ENCODE measurements at regions not wholly inside any gene's neighbourhood (a gene's known extent, or its start where the extent isn't known, plus 50 kb on each side); places are given as distances from the start of the nearest gene placed in this dataset.

GRCh38 chr9:91075279-91075678, 273.7 kb downstream of the SYK start:
- no peaks in the 10 kb centered on the region for H3K36me3 ChIP-seq (ENCODE audit: control insufficient read depth, insufficient read depth, low read length)
- peak; percentile 43 for FAIRE-seq
- TF ChIP-seq, protein P1, sequence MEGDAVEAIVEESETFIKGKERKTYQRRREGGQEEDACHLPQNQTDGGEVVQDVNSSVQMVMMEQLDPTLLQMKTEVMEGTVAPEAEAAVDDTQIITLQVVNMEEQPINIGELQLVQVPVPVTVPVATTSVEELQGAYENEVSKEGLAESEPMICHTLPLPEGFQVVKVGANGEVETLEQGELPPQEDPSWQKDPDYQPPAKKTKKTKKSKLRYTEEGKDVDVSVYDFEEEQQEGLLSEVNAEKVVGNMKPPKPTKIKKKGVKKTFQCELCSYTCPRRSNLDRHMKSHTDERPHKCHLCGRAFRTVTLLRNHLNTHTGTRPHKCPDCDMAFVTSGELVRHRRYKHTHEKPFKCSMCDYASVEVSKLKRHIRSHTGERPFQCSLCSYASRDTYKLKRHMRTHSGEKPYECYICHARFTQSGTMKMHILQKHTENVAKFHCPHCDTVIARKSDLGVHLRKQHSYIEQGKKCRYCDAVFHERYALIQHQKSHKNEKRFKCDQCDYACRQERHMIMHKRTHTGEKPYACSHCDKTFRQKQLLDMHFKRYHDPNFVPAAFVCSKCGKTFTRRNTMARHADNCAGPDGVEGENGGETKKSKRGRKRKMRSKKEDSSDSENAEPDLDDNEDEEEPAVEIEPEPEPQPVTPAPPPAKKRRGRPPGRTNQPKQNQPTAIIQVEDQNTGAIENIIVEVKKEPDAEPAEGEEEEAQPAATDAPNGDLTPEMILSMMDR (IDR thresholded peaks at IDR 0.05; ENCODE audit: insufficient read depth, low read length, severe bottlenecking), result no peak

DNA sequence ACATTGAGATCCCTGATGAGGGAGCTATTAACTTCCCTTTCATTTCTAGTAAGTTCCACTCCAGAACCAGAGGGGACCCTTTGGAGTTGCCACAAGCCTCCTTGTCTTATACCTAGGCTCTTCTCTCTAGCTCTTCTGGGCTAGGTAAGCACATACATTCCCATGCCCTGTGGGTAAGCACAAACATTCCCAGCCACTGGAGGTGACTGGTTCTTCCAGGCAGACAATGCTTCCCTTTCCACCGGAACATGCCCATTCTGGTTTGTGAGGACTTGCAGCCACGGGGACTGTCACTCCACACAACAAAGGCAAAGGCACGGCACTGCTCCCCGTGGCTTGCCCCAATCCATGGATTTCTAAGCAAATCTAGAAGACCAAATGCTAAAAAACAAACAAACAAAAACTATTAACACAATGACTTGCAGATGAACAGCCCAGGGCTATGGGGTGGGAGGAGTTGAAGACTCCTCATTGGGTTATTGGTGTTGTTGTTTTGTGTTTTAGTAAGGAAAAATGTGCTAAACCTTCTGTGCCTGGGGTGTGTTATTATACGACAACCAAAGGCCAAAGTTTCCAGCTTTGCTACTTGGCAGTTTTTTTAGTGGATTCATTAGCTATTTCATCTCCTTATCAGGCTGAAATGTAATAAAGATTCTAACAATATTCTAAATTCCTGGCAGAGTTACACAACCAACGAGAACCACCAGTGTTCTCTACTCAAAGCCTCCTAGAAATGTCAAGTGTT, 276.2 kb downstream of the SYK start:
- no peaks in the 10 kb centered on the region for H3K36me3 ChIP-seq (ENCODE audit: control insufficient read depth, insufficient read depth, low read length)
- no peak overlapping the region for H3K4me3 ChIP-seq (ENCODE audit: low read depth, low read length)
- FAIRE-seq (no peak), DNase-seq (ENCODE audit: low read depth) (peak; percentile 53)
- no peaks in the 10 kb centered on the region for H3K27me3 ChIP-seq (ENCODE audit: control insufficient read depth, insufficient read depth, low read length)
- TF ChIP-seq, protein P1 (IDR thresholded peaks at IDR 0.05; ENCODE audit: insufficient read depth, low read length, severe bottlenecking), result no peak

More at GRCh38 chr9:91075279-91075678, 273.7 kb downstream of the SYK start:
- Histone ChIP-seq H3K27me3 (ENCODE audit: control insufficient read depth, insufficient read depth, low read length) (no peaks in the 10 kb centered on the region), H3K4me3 (ENCODE audit: low read depth, low read length) (no peak overlapping the region)
- no peak for DNase-seq (ENCODE audit: low read depth)

DNA sequence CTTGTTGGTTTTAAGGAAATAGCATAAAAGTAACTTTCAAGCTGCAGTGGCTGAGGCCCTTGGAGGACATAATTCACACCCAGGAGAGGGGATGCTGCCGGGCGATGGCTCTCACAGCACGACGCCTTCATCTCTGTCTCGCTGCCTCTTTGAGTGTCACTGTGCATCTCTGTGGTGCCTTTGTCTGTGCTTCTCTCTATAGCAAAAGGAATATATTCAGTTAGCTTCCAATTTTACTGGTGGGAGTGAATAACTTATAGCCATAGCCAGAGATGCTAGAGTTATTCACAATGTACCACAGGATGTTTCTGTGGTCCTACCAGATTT, 276.7 kb downstream of the SYK start:
- Histone ChIP-seq H3K4me3 (ENCODE audit: low read depth, low read length) (no peak overlapping the region), H3K27me3 (ENCODE audit: control insufficient read depth, insufficient read depth, low read length) (no peaks in the 10 kb centered on the region), H3K36me3 (ENCODE audit: control insufficient read depth, insufficient read depth, low read length) (no peaks in the 10 kb centered on the region)
- TF ChIP-seq, protein P1 (IDR thresholded peaks at IDR 0.05; ENCODE audit: insufficient read depth, low read length, severe bottlenecking), result no peak
- DNase-seq (ENCODE audit: low read depth), result no peak
- no peak for FAIRE-seq

- Histone ChIP-seq H3K36me3 (ENCODE audit: control insufficient read depth, insufficient read depth, low read length) (no peaks in the 10 kb centered on the region), H3K27me3 (ENCODE audit: control insufficient read depth, insufficient read depth, low read length) (no peaks in the 10 kb centered on the region), H3K4me3 (ENCODE audit: low read depth, low read length) (no peak overlapping the region)
- FAIRE-seq (no peak), DNase-seq (ENCODE audit: low read depth) (no peak)
- TF ChIP-seq, protein P1 (IDR thresholded peaks at IDR 0.05; ENCODE audit: insufficient read depth, low read length, severe bottlenecking), result no peak
Observed at GRCh38 chr9:91082731-91083130, 279.0 kb downstream of the AUH start.

GRCh38 chr9:91084896-91085516, 276.7 kb downstream of the AUH start:
- no peak for DNase-seq (ENCODE audit: low read depth)
- Histone ChIP-seq H3K4me3 (ENCODE audit: low read depth, low read length) (no peak overlapping the region), H3K36me3 (ENCODE audit: control insufficient read depth, insufficient read depth, low read length) (no peaks in the 10 kb centered on the region), H3K27me3 (ENCODE audit: control insufficient read depth, insufficient read depth, low read length) (no peaks in the 10 kb centered on the region)
- FAIRE-seq, result no peak
- TF ChIP-seq, protein P1 (IDR thresholded peaks at IDR 0.05; ENCODE audit: insufficient read depth, low read length, severe bottlenecking), result no peak

All from bronchial epithelial cell (primary cell).